ENCODE measurements at regions not wholly inside any gene's neighbourhood (a gene's known extent, or its start where the extent isn't known, plus 50 kb on each side); places are given as distances from the start of the nearest gene placed in this dataset.

- no peak for ATAC-seq
- TF ChIP-seq SNAI2 (CRISPR knock-in tag; IDR thresholded peaks at IDR 0.05) (no peak), CREB5 (CRISPR knock-in tag; IDR thresholded peaks at IDR 0.05; ENCODE audit: low read depth) (no peak), ISL1 (CRISPR knock-in tag; IDR thresholded peaks at IDR 0.05) (no peak), CSDC2 (CRISPR knock-in tag; IDR thresholded peaks at IDR 0.05) (no peak), OSR1 (CRISPR knock-in tag; IDR thresholded peaks at IDR 0.05) (no peak), ZNF565 (CRISPR knock-in tag; conservative IDR thresholded peaks at IDR 0.05; ENCODE audit: low read depth) (no peak), ZC3H10 (CRISPR knock-in tag; IDR thresholded peaks at IDR 0.05) (no peak), ZNF70 (CRISPR knock-in tag; IDR thresholded peaks at IDR 0.05) (no peak), RARB (CRISPR knock-in tag; IDR thresholded peaks at IDR 0.05) (no peak), GLIS3 (CRISPR knock-in tag; IDR thresholded peaks at IDR 0.05) (no peak), POU6F1 (CRISPR knock-in tag; IDR thresholded peaks at IDR 0.05; ENCODE audit: borderline replicate concordance, low read depth) (no peak), ARNTL (CRISPR knock-in tag; IDR thresholded peaks at IDR 0.05; ENCODE audit: borderline replicate concordance, low read depth) (no peak), TOX (CRISPR knock-in tag; IDR thresholded peaks at IDR 0.05; ENCODE audit: borderline replicate concordance) (no peak), TCF4 (CRISPR knock-in tag; IDR thresholded peaks at IDR 0.05; ENCODE audit: borderline replicate concordance) (no peak), ESRRG (CRISPR knock-in tag; IDR thresholded peaks at IDR 0.05) (no peak)
These were observed 380.8 kb downstream of the FBXW7 start for GRCh38 chr4:152155070-152155469.

GRCh38 chr4:152154433-152154832, 381.5 kb downstream of the FBXW7 start:
- no peak for ATAC-seq
- no peak for TF ChIP-seq CREB5 (CRISPR knock-in tag; IDR thresholded peaks at IDR 0.05; ENCODE audit: low read depth)
- TF ChIP-seq TOX (CRISPR knock-in tag; IDR thresholded peaks at IDR 0.05; ENCODE audit: borderline replicate concordance) = no peak
- no peak for TF ChIP-seq POU6F1 (CRISPR knock-in tag; IDR thresholded peaks at IDR 0.05; ENCODE audit: borderline replicate concordance, low read depth)
- TF ChIP-seq TCF4 (CRISPR knock-in tag; IDR thresholded peaks at IDR 0.05; ENCODE audit: borderline replicate concordance) = no peak
- TF ChIP-seq ZC3H10 (CRISPR knock-in tag; IDR thresholded peaks at IDR 0.05) = no peak
- TF ChIP-seq TSHZ2 (CRISPR knock-in tag; IDR thresholded peaks at IDR 0.05) = no peak
- no peak for TF ChIP-seq ISL1 (CRISPR knock-in tag; IDR thresholded peaks at IDR 0.05)
- TF ChIP-seq ESRRG (CRISPR knock-in tag; IDR thresholded peaks at IDR 0.05) = no peak
- no peak for TF ChIP-seq CSDC2 (CRISPR knock-in tag; IDR thresholded peaks at IDR 0.05)
- no peak for TF ChIP-seq PATZ1 (CRISPR knock-in tag; IDR thresholded peaks at IDR 0.05; ENCODE audit: borderline replicate concordance)
- TF ChIP-seq SNAI2 (CRISPR knock-in tag; IDR thresholded peaks at IDR 0.05) = no peak
- no peak for TF ChIP-seq PPARA (CRISPR knock-in tag; IDR thresholded peaks at IDR 0.05; ENCODE audit: borderline replicate concordance)
- no peak for TF ChIP-seq GLIS3 (CRISPR knock-in tag; IDR thresholded peaks at IDR 0.05)
- TF ChIP-seq CSRNP3 (CRISPR knock-in tag; IDR thresholded peaks at IDR 0.05) = no peak
- TF ChIP-seq ZFP30 (CRISPR knock-in tag; IDR thresholded peaks at IDR 0.05) = no peak
